Vagina (tissue), 2 donors: ENCODE measurements at regions not wholly inside any gene's neighbourhood (a gene's known extent, or its start where the extent isn't known, plus 50 kb on each side); places are given as distances from the start of the nearest gene placed in this dataset.

Experiments
- CTCF ChIP-seq, 3 experiments: fragments of 450-650 bp in 2 of 3; fragments of 200-600 bp in 1 of 3; sonication (generic) in 1 of 3; IDR thresholded peaks; one replicate each; pipeline ENCODE4 v1.5.1; 2017 to 2019; ENCODE audit warnings: antibody characterized with exemption in 3 of 3, mild to moderate bottlenecking in 2 of 3, moderate library complexity in 2 of 3
- POLR2A ChIP-seq, 2 donors: fragments of 450-650 bp; IDR thresholded peaks; one replicate each; pipeline ENCODE4 v1.6.1; 2017; ENCODE audit warnings: antibody characterized with exemption in 2 of 2, mild to moderate bottlenecking in 2 of 2, moderate library complexity in 2 of 2
- POLR2AphosphoS5 ChIP-seq, 2 donors: sonication (generic); formaldehyde crosslinking; IDR thresholded peaks; one replicate each; pipeline ENCODE4 v1.9.0; 2017; ENCODE audit warnings: antibody characterized with exemption in 2 of 2, mild to moderate bottlenecking in 2 of 2, low read depth in 1 of 2; ENCODE audit not compliant: insufficient read depth in 1 of 2

- TF ChIP-seq POLR2A (IDR thresholded peaks at IDR 0.05) (no peak), POLR2AphosphoS5 (IDR thresholded peaks at IDR 0.05; ENCODE audit: insufficient read depth in 1 of 2, low read depth in 1 of 2) (no peak), CTCF (IDR thresholded peaks at IDR 0.05) (no peak)
Measured at GRCh38 chr5:53318303-53318702, 162.1 kb upstream of the FST start.
